ENCODE measurements at regions not wholly inside any gene's neighbourhood (a gene's known extent, or its start where the extent isn't known, plus 50 kb on each side); places are given as distances from the start of the nearest gene placed in this dataset.

DNA sequence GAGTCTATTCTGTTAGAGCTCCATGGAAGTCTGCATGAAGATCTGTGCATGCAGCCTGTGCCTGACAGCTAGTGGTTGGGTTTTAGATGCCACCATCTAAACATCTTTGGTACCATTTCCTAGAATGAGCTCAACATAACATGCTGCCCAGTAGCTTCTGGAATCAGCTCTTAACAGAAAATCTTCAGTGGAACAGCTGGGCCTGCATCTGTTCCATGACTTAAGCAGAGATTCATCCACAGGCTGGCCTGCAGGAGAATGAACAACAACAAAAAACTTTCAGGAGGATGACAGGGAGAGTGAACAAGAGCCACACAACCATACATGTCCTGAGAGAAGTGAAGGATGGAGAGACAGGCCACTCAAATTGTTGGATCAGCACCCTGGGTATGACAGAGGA, 316.6 kb downstream of the RDH14 start:
- no peaks in the 10 kb centered on the region for H3K36me3 ChIP-seq
- no peak for TF ChIP-seq POLR2A (IDR thresholded peaks at IDR 0.05)
- TF ChIP-seq EP300 (IDR thresholded peaks at IDR 0.05) = no peak
- TF ChIP-seq, protein P1, sequence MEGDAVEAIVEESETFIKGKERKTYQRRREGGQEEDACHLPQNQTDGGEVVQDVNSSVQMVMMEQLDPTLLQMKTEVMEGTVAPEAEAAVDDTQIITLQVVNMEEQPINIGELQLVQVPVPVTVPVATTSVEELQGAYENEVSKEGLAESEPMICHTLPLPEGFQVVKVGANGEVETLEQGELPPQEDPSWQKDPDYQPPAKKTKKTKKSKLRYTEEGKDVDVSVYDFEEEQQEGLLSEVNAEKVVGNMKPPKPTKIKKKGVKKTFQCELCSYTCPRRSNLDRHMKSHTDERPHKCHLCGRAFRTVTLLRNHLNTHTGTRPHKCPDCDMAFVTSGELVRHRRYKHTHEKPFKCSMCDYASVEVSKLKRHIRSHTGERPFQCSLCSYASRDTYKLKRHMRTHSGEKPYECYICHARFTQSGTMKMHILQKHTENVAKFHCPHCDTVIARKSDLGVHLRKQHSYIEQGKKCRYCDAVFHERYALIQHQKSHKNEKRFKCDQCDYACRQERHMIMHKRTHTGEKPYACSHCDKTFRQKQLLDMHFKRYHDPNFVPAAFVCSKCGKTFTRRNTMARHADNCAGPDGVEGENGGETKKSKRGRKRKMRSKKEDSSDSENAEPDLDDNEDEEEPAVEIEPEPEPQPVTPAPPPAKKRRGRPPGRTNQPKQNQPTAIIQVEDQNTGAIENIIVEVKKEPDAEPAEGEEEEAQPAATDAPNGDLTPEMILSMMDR (IDR thresholded peaks at IDR 0.05) = no peak
- no peak for TF ChIP-seq POLR2AphosphoS5 (IDR thresholded peaks at IDR 0.05)
- no peaks in the 10 kb centered on the region for H3K9me3 ChIP-seq
- H3K4me1 ChIP-seq = no peaks in the 10 kb centered on the region
- DNase-seq (ENCODE audit: low spot score in 2 of 2) = no peak
- H3K4me3 ChIP-seq = no peak overlapping the region
- H3K27ac ChIP-seq = no peak overlapping the region
- no peaks in the 10 kb centered on the region for H3K27me3 ChIP-seq

DNA sequence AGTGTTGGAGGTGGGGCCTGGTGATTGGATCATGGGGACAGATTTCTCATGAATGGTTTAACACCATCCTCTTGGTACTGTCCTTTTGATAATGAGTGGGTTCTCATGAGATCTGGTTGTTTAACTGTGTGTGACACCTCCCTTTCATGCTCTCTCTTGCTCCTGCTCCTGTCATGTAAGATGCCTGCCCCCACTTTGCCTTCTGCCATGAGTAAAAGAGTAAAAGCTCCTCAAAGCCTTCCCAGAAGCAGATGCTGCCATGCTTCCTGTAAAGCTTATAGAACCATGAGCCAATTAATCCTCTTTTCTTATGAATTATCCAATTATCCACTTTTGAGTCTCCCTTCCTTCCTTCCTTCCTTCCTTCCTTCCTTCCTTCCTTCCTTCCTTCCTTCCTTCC, 317.7 kb downstream of the RDH14 start:
- TF ChIP-seq POLR2A (IDR thresholded peaks at IDR 0.05) = no peak
- TF ChIP-seq EP300 (IDR thresholded peaks at IDR 0.05) = no peak
- no peak for TF ChIP-seq POLR2AphosphoS5 (IDR thresholded peaks at IDR 0.05)
- TF ChIP-seq, protein P1 (IDR thresholded peaks at IDR 0.05) = no peak

DNA sequence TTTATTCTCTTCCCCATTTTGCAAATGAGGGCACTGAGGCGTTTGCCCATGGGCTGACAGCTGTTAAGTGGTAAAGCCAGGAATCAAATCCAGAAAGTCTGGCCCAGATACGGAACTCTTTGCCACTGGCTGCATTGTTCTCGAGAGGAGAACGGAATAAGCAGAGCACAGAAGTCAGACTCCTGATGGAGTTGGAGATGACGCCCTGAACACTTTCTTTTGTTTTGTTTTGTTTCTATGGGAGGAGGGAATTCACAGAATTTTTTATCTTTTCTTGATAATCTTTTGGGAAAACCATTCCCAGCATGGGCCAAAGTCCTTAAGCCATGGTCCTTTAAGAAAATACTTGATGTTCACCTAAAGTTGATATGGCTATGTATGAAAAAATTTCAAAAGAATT, 322.2 kb downstream of the RDH14 start:
- H3K9me3 ChIP-seq = no peaks in the 10 kb centered on the region
- TF ChIP-seq EP300 (IDR thresholded peaks at IDR 0.05) (no peak), POLR2AphosphoS5 (IDR thresholded peaks at IDR 0.05) (no peak), POLR2A (IDR thresholded peaks at IDR 0.05) (no peak)
- TF ChIP-seq, protein P1 (IDR thresholded peaks at IDR 0.05) = no peak
- no peaks in the 10 kb centered on the region for H3K4me1 ChIP-seq
- H3K27me3 ChIP-seq = no peaks in the 10 kb centered on the region
- 59% methylated on average over 5 of the region's 5 CpGs for WGBS
- no peaks in the 10 kb centered on the region for H3K36me3 ChIP-seq
- DNase-seq (ENCODE audit: low spot score in 2 of 2) = no peak
- H3K27ac ChIP-seq = no peak overlapping the region
- H3K4me3 ChIP-seq = no peak overlapping the region

More for the DNA sequence above, 317.7 kb downstream of the RDH14 start:
- H3K4me3 ChIP-seq = no peak overlapping the region
- no peaks in the 10 kb centered on the region for H3K27me3 ChIP-seq
- no peaks in the 10 kb centered on the region for H3K36me3 ChIP-seq
- H3K27ac ChIP-seq = no peak overlapping the region
- H3K4me1 ChIP-seq = no peaks in the 10 kb centered on the region
- DNase-seq (ENCODE audit: low spot score in 2 of 2) = no peak
- no peaks in the 10 kb centered on the region for H3K9me3 ChIP-seq

DNA sequence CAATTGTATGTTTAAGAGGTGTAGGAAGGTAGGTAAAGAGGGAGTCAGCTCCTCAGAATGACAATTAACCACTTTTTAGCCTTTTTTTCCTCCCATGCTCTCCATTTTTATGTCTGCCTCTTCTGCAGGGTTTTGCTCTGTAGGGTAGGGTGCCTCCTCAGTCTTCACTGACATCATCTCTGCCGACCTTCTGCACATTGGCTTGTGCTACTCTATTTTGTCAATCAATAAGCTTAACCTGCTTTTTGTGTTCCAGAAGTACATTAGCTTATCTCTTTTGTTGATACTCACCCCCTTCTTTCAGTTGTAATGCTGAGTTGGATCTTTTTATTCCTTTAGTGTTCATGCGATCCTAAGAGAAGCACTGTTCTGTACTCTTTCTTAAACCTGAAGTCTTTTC, 323.2 kb downstream of the RDH14 start:
- Histone ChIP-seq H3K27ac (no peak overlapping the region), H3K4me1 (no peaks in the 10 kb centered on the region), H3K9me3 (no peaks in the 10 kb centered on the region), H3K4me3 (no peak overlapping the region), H3K27me3 (no peaks in the 10 kb centered on the region), H3K36me3 (no peaks in the 10 kb centered on the region)
- no peak for DNase-seq (ENCODE audit: low spot score in 2 of 2)
- no peak for TF ChIP-seq POLR2A (IDR thresholded peaks at IDR 0.05)
- TF ChIP-seq POLR2AphosphoS5 (IDR thresholded peaks at IDR 0.05) = no peak
- TF ChIP-seq, protein P1 (IDR thresholded peaks at IDR 0.05) = no peak
- no peak for TF ChIP-seq EP300 (IDR thresholded peaks at IDR 0.05)
- WGBS = 76% methylated on average over 2 of the region's 2 CpGs

DNA sequence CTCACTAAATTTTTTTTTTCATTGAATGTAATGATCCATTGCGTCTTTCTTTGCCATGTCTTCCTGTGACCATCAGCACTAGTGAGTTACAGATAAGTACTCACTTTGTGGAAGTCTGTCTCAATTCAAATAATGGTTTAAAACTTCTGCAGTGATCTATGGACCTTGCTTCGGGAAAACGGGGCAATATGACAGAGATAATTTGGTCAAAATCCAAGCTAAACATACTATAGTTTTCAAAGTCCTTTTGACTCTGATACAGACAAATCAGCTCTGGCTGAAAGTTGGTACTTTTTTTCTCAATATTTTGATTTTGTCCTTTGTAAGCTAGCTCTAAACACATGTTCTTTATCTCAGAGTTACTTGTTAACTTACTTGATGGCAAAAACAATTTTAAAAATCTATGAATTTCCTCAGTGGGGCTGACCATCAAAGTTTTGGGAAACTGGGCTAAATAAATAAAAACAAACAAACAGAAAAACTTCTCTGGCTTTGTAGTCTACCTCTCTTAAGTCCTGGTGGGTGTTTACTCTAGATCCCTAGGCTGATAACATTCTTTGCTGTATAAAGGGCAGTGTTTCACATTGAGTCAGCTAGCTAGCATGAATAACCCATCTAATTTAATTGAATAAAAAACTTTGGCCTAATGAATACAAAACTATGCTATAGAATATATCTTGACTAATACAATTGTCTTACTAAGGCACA, 327.6 kb downstream of the RDH14 start:
- TF ChIP-seq POLR2A (IDR thresholded peaks at IDR 0.05) (no peak), EP300 (IDR thresholded peaks at IDR 0.05) (no peak)
- TF ChIP-seq, protein P1 (IDR thresholded peaks at IDR 0.05) = no peak
- H3K4me3 ChIP-seq = no peak overlapping the region
- no peak for DNase-seq (ENCODE audit: low spot score in 2 of 2)
- no peaks in the 10 kb centered on the region for H3K36me3 ChIP-seq
- no peak overlapping the region for H3K27ac ChIP-seq
- H3K4me1 ChIP-seq = no peaks in the 10 kb centered on the region
- no peaks in the 10 kb centered on the region for H3K9me3 ChIP-seq
- H3K27me3 ChIP-seq = no peaks in the 10 kb centered on the region
- WGBS = 55% methylated on average over 3 of the region's 3 CpGs

Data from suprapubic skin (tissue), 4 donors.